GM21360 (cell line): ENCODE measurements at regions not wholly inside any gene's neighbourhood (a gene's known extent, or its start where the extent isn't known, plus 50 kb on each side); places are given as distances from the start of the nearest gene placed in this dataset.

Source experiments
- ATAC-seq: cut with Tn5 transposase; IDR thresholded peaks from one replicate; pipeline ENCODE4 v1.9.1; 2021; ENCODE audit warnings: mild to moderate bottlenecking, moderate library complexity; ENCODE audit not compliant: unreplicated experiment

DNA sequence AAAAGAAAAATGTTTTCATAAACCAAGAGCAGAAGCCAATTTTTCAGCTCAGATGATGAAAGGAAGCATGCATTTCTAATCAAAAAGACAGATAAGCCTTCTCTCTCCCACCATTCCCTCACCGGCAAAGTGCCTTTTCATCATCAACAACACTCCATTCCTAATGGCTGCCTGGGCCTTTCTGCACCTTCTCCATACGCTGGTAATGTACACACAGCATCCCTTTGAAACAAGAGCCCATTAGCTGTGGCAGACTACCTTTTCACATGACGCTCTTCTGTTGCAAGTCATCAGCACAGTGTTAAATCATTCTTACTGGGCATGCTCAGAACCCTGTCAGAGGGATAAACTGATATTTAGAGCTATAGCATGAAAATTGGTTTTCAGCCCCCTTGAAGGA is 408.9 kb downstream of the MEIS1 start:
- ATAC-seq: no peak

DNA sequence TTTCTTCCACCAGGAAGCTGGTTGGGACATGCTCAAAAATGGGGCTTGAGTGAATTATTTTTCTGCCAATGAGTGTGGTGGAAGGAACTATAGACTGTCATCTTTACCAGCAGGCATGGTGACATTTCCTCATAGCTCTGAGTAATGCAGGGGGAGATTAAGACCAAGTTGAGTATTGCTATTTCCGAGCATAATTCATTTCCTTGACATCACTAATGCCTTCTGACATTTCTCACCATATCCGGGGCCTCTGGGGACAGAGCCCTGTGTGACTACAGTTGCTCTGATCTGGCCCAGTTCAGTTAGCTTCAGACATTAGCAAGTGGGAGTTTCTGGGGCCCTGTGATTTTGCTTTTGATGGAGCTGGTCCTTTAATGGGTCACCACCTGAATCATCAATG is 410.4 kb downstream of the MEIS1 start:
- ATAC-seq: no peak

DNA sequence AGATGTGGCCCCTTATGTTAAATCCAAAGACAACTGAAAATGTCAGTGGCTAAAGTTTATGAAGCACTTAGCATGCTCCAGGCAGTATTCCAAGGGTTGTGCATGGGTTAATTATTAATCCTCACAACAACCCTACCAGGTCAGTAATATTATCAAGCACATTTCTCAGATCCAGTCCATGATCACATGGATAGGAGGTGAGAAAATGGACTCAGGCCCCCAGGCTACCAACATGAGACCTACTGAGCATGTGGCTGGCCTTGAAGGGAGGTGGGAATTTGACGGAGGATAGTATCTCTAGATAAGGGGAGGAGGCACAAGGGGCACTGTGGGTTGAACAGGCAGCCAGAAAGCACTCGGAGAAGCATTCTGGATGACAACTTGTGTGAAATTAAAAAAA is 412.0 kb downstream of the MEIS1 start:
- ATAC-seq: no peak

DNA sequence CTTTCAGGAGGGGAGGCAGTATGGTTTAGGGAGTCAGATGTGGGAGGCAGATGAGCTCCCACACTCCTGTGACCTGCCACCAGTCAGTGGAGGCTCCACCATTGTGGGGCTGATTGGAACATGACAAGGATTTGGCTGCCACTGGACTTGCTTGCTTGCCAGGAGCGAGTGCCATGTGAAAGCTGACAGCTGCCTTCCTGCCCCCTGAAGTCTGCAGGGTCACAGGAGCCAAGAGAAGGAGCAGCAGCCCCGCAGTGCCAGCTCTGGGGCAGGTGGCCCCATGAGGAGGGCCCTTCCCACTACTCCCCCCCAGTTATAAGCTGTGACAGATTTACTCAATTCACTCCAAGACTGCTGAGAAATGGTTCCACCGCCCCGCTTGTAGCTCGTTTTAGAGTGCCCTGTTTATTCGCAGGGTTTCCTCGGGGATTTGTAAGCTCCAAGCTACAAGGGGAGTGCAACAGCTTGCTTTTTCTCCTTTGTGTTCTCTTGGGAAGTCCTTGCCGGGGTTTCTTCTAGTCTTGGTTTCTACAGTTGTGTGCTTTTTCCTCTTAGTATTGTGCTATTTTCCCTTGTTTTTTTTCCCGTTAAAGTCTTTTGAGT is 414.3 kb downstream of the MEIS1 start:
- no peak for ATAC-seq

DNA sequence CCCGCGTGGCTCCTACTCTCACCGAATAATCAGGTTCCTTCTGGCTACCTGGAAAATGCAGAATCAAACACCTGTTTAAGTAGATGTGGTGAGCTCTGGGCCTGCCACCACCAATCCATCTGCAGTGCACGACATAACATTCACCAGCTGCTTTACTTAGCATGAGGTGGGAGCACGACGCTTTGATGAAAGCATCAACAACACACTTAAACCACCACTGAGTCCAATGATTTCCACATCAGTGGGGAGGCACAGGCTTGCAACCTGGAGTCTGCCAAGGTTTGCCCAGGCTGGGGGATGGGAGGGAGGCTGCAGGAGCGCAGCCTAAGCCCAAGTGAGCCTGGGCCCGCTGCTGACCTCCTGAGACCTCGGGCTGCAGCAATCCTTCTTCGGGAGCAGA is 415.5 kb downstream of the MEIS1 start:
- ATAC-seq: no peak

DNA sequence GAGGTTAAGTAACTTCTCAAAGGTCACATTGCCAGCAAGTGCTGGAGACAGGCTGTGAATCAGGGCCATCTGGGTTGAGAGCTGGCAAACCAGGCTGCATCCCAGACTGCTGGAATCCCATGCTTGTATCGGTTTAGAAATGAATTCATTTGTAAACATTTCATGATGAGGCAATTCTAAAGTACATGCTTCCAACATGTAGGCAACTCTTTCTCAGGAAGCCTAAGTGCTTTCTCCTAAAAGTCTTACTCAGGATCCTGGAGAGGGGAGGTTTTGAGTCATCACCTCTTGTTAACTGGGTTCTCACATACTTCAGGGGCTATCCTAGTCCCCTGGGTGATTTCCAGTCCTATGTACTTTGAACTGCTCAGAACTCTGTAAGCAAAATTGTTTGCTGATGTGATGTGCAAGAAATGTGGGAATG is 416.5 kb downstream of the MEIS1 start:
- no peak for ATAC-seq

DNA sequence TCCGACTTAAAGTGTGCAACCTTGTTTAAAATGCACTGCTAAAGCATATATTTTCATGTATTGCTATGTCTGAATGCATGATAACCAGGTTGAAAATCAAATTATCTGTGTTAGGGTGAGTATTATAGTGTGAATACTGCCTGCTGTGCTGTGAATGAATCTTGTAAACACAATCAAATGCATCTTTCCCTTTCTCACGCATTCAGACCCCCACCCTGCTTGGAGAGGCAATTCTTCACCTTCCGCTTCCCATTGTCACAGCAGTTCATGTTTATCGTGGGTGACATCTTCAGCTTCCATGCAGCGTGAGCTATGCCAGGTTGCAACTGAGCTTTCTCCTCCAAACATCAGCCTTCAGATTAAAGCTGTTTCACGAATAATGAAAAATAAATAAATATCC is 418.0 kb downstream of the MEIS1 start:
- ATAC-seq: no peak

DNA sequence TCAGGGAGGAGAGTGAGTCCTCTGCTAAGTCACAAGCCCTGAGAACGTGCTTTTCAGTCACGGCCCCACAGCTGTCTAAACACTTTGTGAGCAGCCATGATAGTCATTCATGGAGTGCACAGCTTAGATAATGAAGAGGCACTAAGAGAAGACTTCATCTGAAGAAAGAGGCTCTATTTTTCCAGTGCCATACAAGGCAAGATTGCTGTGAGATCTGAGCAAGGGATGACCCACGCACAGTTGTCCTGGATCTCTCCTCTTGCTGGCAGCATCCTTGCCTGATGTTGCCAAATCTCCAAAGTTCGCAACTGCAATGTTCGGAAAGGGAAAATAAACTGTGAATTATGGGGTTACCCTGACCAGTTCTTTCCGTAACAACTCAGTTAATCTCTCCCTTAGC is 418.7 kb downstream of the MEIS1 start:
- ATAC-seq: no peak

DNA sequence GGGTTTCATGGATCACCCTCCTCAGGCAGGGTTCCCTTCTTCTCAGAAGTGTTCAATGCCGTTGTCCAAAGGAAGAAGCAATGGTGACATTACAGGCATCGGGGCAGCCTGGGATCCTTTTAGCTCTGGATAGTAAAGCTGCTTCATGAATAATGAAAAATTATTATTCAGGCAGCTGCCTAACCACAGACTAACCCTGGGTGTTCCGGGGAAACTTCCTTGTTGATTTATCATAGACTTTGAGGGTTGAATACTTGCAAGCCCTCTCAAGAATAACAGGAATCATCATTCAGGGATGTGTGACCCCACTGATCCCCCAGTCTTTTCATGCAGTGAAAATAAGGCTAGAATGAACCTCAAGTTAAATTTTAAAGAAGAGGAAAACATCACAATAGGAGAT is 419.4 kb downstream of the MEIS1 start:
- ATAC-seq: no peak

DNA sequence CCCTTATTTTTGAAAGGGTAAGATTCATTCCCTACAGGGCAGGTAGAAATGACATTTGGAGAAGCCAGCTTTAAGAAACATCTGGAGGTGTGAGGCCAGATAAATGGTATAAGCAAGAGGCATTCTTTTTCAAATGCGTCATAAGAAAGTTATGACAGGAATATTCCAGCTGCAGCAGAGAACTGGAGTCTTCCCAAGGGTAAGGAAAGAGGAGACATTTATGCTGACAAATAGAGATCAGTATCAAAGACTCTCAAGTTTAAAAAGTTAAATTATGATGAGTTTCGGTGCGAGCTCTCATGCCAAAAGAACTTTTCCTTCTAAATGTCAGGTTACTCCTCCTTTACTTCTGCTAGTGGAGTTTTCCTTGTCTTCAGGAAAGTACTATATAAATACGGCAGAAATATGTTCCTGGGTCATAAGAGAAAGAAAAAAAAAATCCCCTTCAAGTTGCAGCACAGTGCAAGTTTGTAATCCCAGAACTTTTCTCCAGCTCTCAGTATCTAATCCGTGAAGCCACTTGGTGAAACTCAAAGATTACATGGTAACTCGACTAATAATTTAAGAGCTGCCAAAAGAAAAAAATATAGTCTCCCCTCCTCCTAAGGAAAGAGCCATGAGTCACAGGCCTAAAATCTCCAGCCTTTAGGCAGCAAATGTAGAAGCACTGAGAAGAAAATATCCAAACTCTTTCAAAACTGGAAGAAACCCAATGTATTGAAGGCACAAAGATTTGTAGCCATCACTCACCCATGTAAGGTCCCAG is 428.1 kb downstream of the MEIS1 start:
- no peak for ATAC-seq

DNA sequence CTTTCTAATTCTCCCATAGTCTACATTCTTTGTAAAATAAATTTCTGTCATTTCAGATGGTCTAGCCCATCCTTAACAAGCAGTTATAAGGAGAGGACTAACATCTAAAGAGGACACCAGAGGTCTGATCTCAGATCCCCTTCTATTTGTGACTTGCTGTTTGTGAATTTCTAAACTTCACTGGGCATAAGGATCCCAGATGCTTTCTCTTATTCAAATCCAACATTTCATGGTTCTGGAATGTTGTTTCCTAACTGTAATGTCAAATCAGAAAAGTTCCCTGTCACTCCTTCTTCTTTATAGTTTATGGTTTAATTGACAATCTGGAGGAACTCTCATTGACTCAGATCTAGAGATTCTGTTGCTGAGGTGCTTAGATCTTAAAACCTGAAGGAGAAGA is 430.2 kb downstream of the MEIS1 start:
- ATAC-seq: no peak

DNA sequence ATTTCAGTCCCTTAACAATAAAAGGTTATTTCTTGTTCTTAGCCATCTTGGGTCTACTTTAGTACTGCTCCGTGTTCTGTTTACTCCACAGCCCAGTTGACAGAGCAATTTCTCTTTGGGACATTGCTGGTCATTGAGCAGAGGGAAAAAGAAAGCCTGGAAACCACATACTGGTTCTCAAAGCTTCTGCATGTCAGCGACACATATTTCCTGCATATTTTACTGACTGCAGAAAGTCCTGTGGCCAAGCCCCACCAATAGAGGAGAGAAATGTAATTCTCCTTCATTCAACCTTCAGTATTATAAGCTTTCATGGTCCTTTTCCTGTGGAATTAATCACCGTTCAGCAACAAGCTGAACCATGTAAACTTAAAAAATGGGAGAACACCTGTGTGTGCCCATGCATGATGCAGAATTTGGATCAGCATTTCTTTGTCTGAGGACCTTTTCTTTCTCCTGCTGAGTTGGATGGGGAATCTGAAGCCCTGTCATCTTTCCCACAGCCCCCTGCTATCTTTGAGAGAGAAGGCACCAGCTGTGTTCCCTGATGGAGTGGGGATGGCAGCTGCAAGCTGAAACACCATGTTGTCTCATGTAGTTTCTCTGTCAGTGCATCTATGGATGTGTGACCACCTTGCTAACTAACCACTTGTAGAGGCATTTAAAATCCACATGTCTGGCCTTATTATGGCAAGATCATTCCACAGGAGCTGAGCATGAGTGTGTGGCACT is 431.6 kb downstream of the MEIS1 start:
- no peak for ATAC-seq

DNA sequence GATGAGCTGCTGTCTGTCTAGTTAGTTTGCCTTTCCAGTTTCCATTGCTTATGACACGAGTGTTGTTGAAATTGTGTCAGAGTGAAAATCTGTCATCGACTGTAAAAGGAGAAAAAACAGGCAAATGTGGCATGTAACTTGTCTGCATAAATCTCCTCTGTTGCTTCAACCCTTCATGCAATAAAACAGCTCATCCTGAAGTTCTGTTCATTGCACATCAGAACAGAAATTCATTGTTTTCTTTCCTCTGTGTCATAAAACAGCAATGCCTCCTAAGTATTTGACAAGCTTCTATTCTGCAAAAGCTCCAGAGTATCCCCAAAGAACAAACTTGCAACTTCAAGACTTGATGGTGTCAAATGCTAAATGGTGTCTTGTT is 432.1 kb downstream of the MEIS1 start:
- no peak for ATAC-seq

DNA sequence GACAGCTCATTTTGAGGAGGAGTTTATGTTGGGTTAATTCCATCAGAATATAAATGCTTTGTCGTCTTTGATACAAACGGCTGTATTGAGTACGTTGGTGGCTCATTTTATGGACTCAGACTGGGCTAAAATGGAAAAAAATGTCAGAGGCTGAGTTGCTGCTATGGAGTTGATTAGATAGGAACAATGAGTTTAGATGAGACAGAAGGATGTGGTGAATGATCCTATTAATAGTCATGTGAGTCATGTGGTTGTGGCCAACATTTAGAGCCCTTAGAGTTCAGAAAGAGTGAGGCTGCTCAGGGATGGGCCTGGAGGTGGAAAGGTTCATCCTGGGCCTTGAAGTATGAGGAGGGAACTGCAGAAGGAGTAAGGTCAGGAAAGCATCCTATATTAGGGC is 434.2 kb downstream of the MEIS1 start:
- ATAC-seq: no peak

DNA sequence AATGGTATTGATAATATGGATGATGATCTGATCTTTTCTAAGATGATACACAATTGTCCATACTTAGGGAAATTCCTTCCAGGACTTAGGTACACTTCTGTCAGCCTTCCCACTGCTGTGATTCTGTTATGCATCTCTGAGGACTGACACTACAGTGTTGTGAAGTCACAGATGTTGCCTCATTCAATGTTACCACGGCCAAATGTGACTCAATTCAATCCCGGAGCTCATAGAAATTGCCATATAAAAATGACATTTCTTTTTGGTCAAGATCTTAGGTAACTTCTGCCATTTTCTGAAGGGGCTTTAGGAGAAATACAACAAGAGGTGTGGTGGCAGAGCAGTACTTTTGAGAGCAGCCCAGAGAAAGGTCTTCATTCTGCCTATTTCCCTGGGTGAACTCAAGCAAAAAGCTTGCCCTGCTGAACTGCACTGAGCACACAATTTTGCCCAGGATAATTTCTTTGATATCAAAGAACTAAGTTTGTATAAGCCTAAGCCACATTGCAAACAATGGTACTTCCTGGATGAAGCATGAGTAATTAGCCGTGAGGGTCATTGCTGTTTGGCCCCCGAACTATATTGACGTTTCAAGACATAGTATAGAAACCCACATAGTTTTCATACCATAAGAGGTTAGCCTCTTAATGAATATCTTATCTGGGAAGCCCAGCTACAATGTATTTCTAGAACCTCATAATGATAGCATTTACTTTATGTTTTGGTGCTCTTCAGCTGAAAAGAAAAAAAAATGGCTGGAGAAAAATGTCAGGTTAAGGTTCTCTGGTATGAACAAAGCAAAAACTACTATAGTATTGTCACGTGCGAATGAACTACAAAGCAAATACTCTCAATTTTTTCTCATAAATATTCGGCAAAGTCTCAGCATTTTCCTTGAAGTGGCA is 437.4 kb downstream of the MEIS1 start:
- ATAC-seq: no peak

DNA sequence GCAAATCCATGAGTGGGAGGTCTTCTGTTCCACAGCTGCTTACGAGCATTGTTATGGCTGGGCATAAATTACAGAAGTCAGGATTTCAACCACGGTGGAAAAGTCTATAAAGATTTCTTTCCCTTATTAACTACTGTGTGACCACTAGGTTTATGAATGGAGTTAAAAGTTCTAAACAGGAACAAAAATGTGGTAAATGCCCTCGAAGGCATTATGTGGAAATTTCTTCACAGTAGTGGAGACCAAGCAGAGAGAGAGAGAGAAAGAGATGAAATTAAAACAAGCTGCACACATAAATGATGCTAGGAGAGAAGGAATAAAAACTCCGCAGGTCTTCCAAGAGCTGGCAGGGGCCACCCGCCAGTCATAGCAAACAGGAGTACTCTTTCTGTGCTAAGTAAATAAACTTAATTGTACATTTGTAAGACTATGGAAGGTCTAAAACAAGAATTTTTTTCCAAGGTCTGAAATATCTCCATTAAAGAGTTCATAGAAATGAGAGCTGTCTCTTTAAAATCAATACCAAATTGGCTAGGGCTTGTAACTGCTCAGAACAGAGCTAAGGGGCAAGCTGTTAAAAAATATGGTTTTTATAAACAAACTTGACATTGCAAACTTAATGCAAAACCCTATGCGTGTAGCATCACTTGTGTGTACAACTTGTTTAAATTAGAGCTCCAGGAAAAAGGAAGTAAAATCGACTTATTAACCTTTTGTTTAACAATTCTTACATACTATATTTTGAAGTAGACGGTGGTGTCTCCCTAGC is 438.2 kb downstream of the MEIS1 start:
- no peak for ATAC-seq

DNA sequence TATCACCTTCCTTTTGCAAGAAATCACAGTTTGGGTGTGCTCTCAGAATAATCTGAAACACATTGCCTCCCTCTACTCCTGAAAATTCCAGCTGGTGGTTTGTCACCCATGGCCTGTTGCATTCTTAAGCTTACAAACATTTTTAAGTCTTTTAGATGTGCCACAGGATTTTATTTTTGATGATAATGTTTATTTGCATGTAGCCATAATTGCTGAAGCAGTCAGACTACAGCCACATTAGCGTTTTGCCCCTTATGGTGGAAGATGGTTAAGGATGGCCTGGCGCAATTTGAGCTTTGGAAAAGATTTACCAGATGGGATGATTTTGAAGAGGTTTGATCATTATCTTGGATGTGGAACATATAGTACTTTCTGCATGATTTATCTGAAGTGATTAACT is 439.5 kb downstream of the MEIS1 start:
- ATAC-seq: no peak

DNA sequence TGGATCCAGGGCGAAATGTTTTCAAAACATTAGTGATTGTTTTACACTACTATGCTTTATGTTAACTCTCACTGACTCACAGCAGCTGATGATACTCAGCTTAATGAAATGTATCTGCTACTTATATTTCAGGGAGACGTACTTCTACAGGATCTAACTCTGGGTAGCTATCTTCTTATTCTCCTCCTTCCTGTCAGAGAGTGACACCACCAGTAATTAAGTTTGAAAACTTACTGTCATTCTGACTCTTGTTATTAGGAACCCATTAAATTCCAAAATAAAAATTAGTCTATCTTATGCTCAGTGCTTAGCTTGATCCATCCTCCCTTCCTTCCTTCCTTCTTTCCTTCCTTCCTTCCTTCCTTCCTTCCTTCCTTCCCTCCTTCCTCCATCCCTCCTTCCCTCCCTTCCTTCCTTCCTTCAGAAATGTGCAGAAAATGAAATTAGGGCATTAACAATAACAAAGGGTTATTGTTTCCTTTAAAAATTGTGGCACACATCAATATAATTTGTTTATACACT is 441.1 kb downstream of the MEIS1 start:
- ATAC-seq: no peak

DNA sequence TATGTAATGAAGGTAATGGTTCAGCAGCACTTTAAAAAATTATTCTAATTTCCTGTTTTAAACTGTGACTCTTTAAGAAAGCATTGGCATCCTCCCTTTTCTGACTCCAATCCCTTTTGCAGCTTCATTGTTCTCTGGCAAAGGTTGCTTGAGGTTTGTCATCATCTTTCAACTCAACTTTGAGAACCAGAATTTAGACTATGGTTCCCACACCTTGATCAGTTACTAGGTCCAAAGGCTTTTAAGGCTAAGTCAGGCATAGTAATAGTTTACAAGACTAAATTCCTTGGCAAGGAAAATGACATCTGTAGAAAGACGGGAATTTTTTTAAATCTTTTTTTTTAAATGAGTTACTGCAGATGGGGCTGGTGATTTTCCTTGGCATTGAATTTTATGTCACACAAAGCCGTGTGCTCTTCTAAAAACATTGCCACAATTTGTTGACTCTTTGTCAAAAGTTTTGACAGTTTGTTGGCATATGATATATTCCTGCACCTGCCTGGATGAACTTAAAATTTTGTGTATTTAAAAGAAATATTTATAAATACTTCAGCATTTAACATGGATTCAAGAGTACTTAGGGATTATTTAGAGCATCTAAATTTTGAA is 451.0 kb downstream of the MEIS1 start:
- ATAC-seq: no peak

DNA sequence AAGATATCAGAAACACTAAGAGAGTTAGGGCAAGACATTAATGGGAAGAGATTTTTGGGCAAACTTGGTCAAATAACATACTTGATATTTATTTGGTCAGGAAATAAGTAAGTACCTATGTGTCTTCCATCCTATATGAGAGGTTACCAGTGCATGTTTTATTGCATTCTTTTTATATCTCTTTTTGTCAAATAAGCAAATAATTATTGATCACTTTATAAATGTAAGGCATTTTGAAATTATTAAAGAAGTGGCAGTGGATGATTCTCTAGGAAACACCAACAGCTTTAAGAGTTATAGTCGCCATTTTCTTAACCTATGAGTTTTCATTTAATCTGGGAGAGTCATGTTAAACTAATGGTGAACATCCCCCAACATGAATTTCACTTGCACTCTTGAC is 453.3 kb downstream of the MEIS1 start:
- no peak for ATAC-seq
